Endodermal cell (in vitro differentiated cells): ENCODE measurements at regions not wholly inside any gene's neighbourhood (a gene's known extent, or its start where the extent isn't known, plus 50 kb on each side); places are given as distances from the start of the nearest gene placed in this dataset.

ENCODE experiments used
- DNase-seq: peaks from one replicate; pipeline ENCODE4 v3.0.0-alpha.2; 2017
- H3K27ac ChIP-seq: 2 replicates; pipeline ENCODE4 v1.5.1; 2013; ENCODE audit warnings: mild to moderate bottlenecking, low read depth, low read length, moderate library complexity
- H3K27me3 ChIP-seq: 2 replicates; pipeline ENCODE4 v1.6.1; 2013; ENCODE audit warnings: mild to moderate bottlenecking, low read length, moderate library complexity; ENCODE audit not compliant: insufficient read depth, control insufficient read depth, poor library complexity, severe bottlenecking
- H3K36me3 ChIP-seq: 2 replicates; pipeline ENCODE4 v1.7.0; 2013; ENCODE audit warnings: mild to moderate bottlenecking, low read length, moderate library complexity; ENCODE audit not compliant: control insufficient read depth, insufficient read depth
- H3K4me1 ChIP-seq: one replicate; pipeline ENCODE4 v1.7.0; 2013; ENCODE audit warnings: low read length; ENCODE audit not compliant: control insufficient read depth, insufficient read depth
- H3K4me3 ChIP-seq: 2 replicates; pipeline ENCODE4 v1.5.1; 2013; ENCODE audit warnings: mild to moderate bottlenecking, low read length, moderate library complexity
- H3K9ac ChIP-seq: 2 replicates; pipeline ENCODE4 v1.6.1; 2013; ENCODE audit warnings: mild to moderate bottlenecking, low read length, moderate library complexity; ENCODE audit not compliant: poor library complexity, severe bottlenecking; ENCODE audit errors: extremely low read depth
- H3K9me3 ChIP-seq: 2 replicates; pipeline ENCODE4 v1.6.1; 2013; ENCODE audit warnings: mild to moderate bottlenecking, low read length, moderate library complexity; ENCODE audit not compliant: control insufficient read depth
- H3K27ac Mint-ChIP-seq: 2 replicates; pipeline ENCODE4 v1.8.0; 2020; ENCODE audit warnings: mixed read lengths
- H3K27me3 Mint-ChIP-seq: 2 replicates; pipeline ENCODE4 v1.8.0; 2021; ENCODE audit warnings: mild to moderate bottlenecking, mixed read lengths; ENCODE audit not compliant: insufficient read depth
- H3K36me3 Mint-ChIP-seq: 2 replicates; pipeline ENCODE4 v1.8.0; 2020; ENCODE audit warnings: low read depth, mixed read lengths
- H3K4me1 Mint-ChIP-seq: 2 replicates; pipeline ENCODE4 v1.8.0; 2020; ENCODE audit warnings: mixed read lengths
- H3K4me3 Mint-ChIP-seq: 2 replicates; pipeline ENCODE4 v1.8.0; 2020; ENCODE audit warnings: mild to moderate bottlenecking, moderate library complexity, mixed read lengths
- H3K9me3 Mint-ChIP-seq: 2 replicates; pipeline ENCODE4 v1.8.0; 2020; ENCODE audit warnings: mild to moderate bottlenecking, mixed read lengths
- WGBS, 2 experiments: methylation state at CpG; one replicate each; pipeline versions ENCODE4 v1.1.5 to v1.1.7; 2013; ENCODE audit warnings: missing lambda C conversion rate in 2 of 2, mixed read lengths in 1 of 2; ENCODE audit not compliant: insufficient coverage in 1 of 2, insufficient read length in 1 of 2; 5-methylcytosine and 5-hydroxymethylcytosine counted together
- TF ChIP-seq, protein P1 (sequence below): fragments of 200-600 bp; sonication (generic); conservative IDR thresholded peaks from 2 replicates; pipeline ENCODE4 v1.5.0; 2021; ENCODE audit warnings: antibody characterized with exemption, mild to moderate bottlenecking

- H3K4me1 Mint-ChIP-seq: no peaks in the 10 kb centered on the region
- H3K9ac ChIP-seq: no peak overlapping the region
- no peak overlapping the region for H3K27ac ChIP-seq
- no peaks in the 10 kb centered on the region for H3K27me3 ChIP-seq
- TF ChIP-seq, protein P1, sequence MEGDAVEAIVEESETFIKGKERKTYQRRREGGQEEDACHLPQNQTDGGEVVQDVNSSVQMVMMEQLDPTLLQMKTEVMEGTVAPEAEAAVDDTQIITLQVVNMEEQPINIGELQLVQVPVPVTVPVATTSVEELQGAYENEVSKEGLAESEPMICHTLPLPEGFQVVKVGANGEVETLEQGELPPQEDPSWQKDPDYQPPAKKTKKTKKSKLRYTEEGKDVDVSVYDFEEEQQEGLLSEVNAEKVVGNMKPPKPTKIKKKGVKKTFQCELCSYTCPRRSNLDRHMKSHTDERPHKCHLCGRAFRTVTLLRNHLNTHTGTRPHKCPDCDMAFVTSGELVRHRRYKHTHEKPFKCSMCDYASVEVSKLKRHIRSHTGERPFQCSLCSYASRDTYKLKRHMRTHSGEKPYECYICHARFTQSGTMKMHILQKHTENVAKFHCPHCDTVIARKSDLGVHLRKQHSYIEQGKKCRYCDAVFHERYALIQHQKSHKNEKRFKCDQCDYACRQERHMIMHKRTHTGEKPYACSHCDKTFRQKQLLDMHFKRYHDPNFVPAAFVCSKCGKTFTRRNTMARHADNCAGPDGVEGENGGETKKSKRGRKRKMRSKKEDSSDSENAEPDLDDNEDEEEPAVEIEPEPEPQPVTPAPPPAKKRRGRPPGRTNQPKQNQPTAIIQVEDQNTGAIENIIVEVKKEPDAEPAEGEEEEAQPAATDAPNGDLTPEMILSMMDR: no peak
- no peaks in the 10 kb centered on the region for H3K36me3 ChIP-seq
- no peak for DNase-seq
- H3K9me3 Mint-ChIP-seq: peaks cover 3% of the 10 kb centered on the region
- no peaks in the 10 kb centered on the region for H3K36me3 Mint-ChIP-seq
- H3K4me1 ChIP-seq: no peaks in the 10 kb centered on the region
- H3K9me3 ChIP-seq: no peaks in the 10 kb centered on the region
- no peak overlapping the region for H3K27ac Mint-ChIP-seq
- H3K4me3 Mint-ChIP-seq: no peak overlapping the region
- H3K27me3 Mint-ChIP-seq: peaks cover 3% of the 10 kb centered on the region
- WGBS, 2 experiments: 67 to 76% methylated on average over 4 to 7 of the region's 7 CpGs
- H3K4me3 ChIP-seq: no peak overlapping the region
These were observed 563.3 kb upstream of the ZFP42 start for GRCh38 chr4:187432310-187432709.

- H3K4me1 ChIP-seq: no peaks in the 10 kb centered on the region
- no peaks in the 10 kb centered on the region for H3K4me1 Mint-ChIP-seq
- TF ChIP-seq, protein P1: no peak
- H3K27ac ChIP-seq: no peak overlapping the region
- H3K9me3 ChIP-seq: peaks cover 5% of the 10 kb centered on the region
- no peak overlapping the region for H3K9ac ChIP-seq
- peaks cover 8% of the 10 kb centered on the region for H3K9me3 Mint-ChIP-seq
- WGBS, 2 experiments: 92 to 100% methylated on average over 3 to 4 of the region's 4 CpGs
- H3K27me3 Mint-ChIP-seq: peaks cover 3% of the 10 kb centered on the region
- no peak for DNase-seq
- no peaks in the 10 kb centered on the region for H3K36me3 ChIP-seq
- no peaks in the 10 kb centered on the region for H3K27me3 ChIP-seq
- H3K36me3 Mint-ChIP-seq: peaks cover 6% of the 10 kb centered on the region
- H3K4me3 Mint-ChIP-seq: no peak overlapping the region
- H3K27ac Mint-ChIP-seq: no peak overlapping the region
- no peak overlapping the region for H3K4me3 ChIP-seq
These were observed 562.4 kb upstream of the ZFP42 start for GRCh38 chr4:187433141-187433540.

GRCh38 chr4:187436251-187436650 is 559.3 kb upstream of the ZFP42 start:
- TF ChIP-seq, protein P1: no peak
- WGBS, 2 experiments: 85 to 92% methylated on average over 2 to 5 of the region's 5 CpGs
- Histone ChIP-seq H3K4me3 (no peak overlapping the region), H3K9me3 (peaks cover 7% of the 10 kb centered on the region), H3K27me3 (no peaks in the 10 kb centered on the region), H3K36me3 (no peaks in the 10 kb centered on the region), H3K27ac (no peak overlapping the region), H3K4me1 (no peaks in the 10 kb centered on the region), H3K9ac (no peak overlapping the region)
- Mint-ChIP-seq H3K27me3 (peaks cover 3% of the 10 kb centered on the region), H3K27ac (no peak overlapping the region), H3K36me3 (peaks cover 6% of the 10 kb centered on the region), H3K9me3 (peaks cover 10% of the 10 kb centered on the region), H3K4me3 (no peak overlapping the region), H3K4me1 (no peaks in the 10 kb centered on the region)
- no peak for DNase-seq
